Prostate gland (tissue), 2 donors: ENCODE measurements at regions not wholly inside any gene's neighbourhood (a gene's known extent, or its start where the extent isn't known, plus 50 kb on each side); places are given as distances from the start of the nearest gene placed in this dataset.

ENCODE experiments used
- DNase-seq: peaks from one replicate; pipeline ENCODE4 v3.0.0-alpha.2; 2019; ENCODE audit warnings: low spot score
- H3K27ac ChIP-seq, 2 donors: fragments of 200-600 bp; sonication (generic); 2 replicates each; pipeline ENCODE4 v1.5.1; 2017 to 2019
- H3K27me3 ChIP-seq: fragments of 200-600 bp; sonication (generic); replicated peaks from 2 replicates; pipeline ENCODE4 v1.5.1; 2019; ENCODE audit not compliant: insufficient read depth
- H3K36me3 ChIP-seq, 2 donors: fragments of 200-600 bp; sonication (generic); 1 replicate in 1 of 2; 2 replicates in 1 of 2; pipeline versions ENCODE4 v1.5.1 to v1.8.1; 2017 to 2019
- H3K4me1 ChIP-seq: fragments of 200-600 bp; sonication (generic); replicated peaks from 2 replicates; pipeline ENCODE4 v1.5.1; 2019
- H3K4me3 ChIP-seq, 2 donors: fragments of 200-600 bp; sonication (generic); 2 replicates each; pipeline ENCODE4 v1.5.1; 2017 to 2019
- H3K9me3 ChIP-seq: fragments of 200-600 bp; sonication (generic); 2 replicates; pipeline ENCODE4 v1.5.1; 2017
- CTCF ChIP-seq, 4 experiments: fragments of 200-600 bp in 2 of 4; fragments of 450-650 bp in 2 of 4; sonication (generic) in 2 of 4; IDR thresholded peaks; 1 replicate in 3 of 4; 2 replicates in 1 of 4; pipeline ENCODE4 v1.5.1; 2016 to 2019; ENCODE audit warnings: antibody characterized with exemption in 4 of 4, mild to moderate bottlenecking in 2 of 4, moderate library complexity in 2 of 4
- POLR2A ChIP-seq: fragments of 450-650 bp; IDR thresholded peaks from one replicate; pipeline ENCODE4 v1.6.1; 2016; ENCODE audit warnings: antibody characterized with exemption, mild to moderate bottlenecking
- POLR2AphosphoS5 ChIP-seq: sonication (generic); formaldehyde crosslinking; IDR thresholded peaks from one replicate; pipeline ENCODE4 v1.6.1; 2017; ENCODE audit warnings: antibody characterized with exemption
- whole genome bisulfite sequencing: methylation state at CpG from one replicate; pipeline ENCODE4 v1.1.5; 2018; 5-methylcytosine and 5-hydroxymethylcytosine counted together
- intact Hi-C: fragments of 100-400 bp; cut with DNase I; formaldehyde crosslinking; loops from one replicate; pipeline ENCODE4 v1.14.2; 2022

GRCh38 chr3:184440151-184440550 lies 60.3 kb downstream of the CHRD start:
- H3K27ac ChIP-seq = no peak overlapping the region
- DNase-seq = no peak
- H3K4me1 ChIP-seq = no peaks in the 10 kb centered on the region
- TF ChIP-seq CTCF (IDR thresholded peaks at IDR 0.05) (no peak), POLR2A (no peak), POLR2AphosphoS5 (no peak)
- no peak overlapping the region for H3K4me3 ChIP-seq
- intact Hi-C loops = no loop called here
- H3K36me3 ChIP-seq = no peaks in the 10 kb centered on the region
- no peaks in the 10 kb centered on the region for H3K27me3 ChIP-seq
- WGBS = 39% methylated on average over 4 of the region's 4 CpGs
- no peaks in the 10 kb centered on the region for H3K9me3 ChIP-seq

- intact Hi-C loops = no loop called here
- Histone ChIP-seq H3K4me1 (no peaks in the 10 kb centered on the region), H3K9me3 (no peaks in the 10 kb centered on the region), H3K36me3 (no peaks in the 10 kb centered on the region), H3K27ac (no peak overlapping the region), H3K27me3 (no peaks in the 10 kb centered on the region), H3K4me3 (no peak overlapping the region)
- TF ChIP-seq POLR2A (no peak), CTCF (IDR thresholded peaks at IDR 0.05) (no peak), POLR2AphosphoS5 (no peak)
- WGBS = 77% methylated on average over 8 of the region's 8 CpGs
- DNase-seq = no peak
Measured at GRCh38 chr3:184441202-184441900, 61.5 kb downstream of the CHRD start.

DNA sequence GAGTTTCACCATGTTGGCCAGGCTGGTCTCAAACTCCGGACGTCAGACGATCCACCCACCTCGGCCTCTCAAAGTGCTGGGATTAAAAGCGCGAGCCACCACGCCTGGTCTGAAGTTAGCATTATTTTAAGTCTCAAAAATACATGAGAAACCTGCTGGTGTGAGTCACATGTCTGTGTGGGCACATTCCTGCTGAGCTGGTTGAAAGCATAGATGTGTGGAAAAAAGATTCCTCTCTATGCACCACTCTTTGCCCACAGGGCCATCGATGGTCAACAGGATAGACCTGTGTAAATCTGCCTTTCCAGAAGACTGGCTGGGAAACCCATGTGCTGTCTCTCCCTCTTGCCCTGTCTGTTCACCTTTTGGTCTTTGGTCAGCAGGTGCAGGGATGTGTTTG lies 63.5 kb downstream of the CHRD start:
- TF ChIP-seq POLR2A (no peak), CTCF (IDR thresholded peaks at IDR 0.05) (no peak), POLR2AphosphoS5 (no peak)
- H3K4me1 ChIP-seq = no peaks in the 10 kb centered on the region
- 92% methylated on average over 8 of the region's 8 CpGs for WGBS
- intact Hi-C loops = no loop called here
- H3K27ac ChIP-seq = no peak overlapping the region
- H3K27me3 ChIP-seq = no peaks in the 10 kb centered on the region
- H3K4me3 ChIP-seq = no peak overlapping the region
- no peaks in the 10 kb centered on the region for H3K36me3 ChIP-seq
- DNase-seq = no peak
- H3K9me3 ChIP-seq = no peaks in the 10 kb centered on the region

GRCh38 chr3:184443831-184444230 lies 64.0 kb downstream of the CHRD start:
- intact Hi-C loops = no loop called here
- no peak for DNase-seq
- 89% methylated on average over 5 of the region's 5 CpGs for WGBS
- Histone ChIP-seq H3K4me3 (no peak overlapping the region), H3K9me3 (no peaks in the 10 kb centered on the region), H3K4me1 (no peaks in the 10 kb centered on the region), H3K27ac (no peak overlapping the region), H3K27me3 (no peaks in the 10 kb centered on the region), H3K36me3 (no peaks in the 10 kb centered on the region)
- TF ChIP-seq CTCF (IDR thresholded peaks at IDR 0.05) (no peak), POLR2AphosphoS5 (no peak), POLR2A (no peak)
